ENCODE measurements at regions not wholly inside any gene's neighbourhood (a gene's known extent, or its start where the extent isn't known, plus 50 kb on each side); places are given as distances from the start of the nearest gene placed in this dataset.

GRCh38 chr18:34626404-34627136 lies 83.5 kb upstream of the DTNA start:
- peak; percentile 45 for DNase-seq (ENCODE audit: low read depth)
- H3K36me3 ChIP-seq (ENCODE audit: control insufficient read depth, insufficient read depth, low read length) = no peaks in the 10 kb centered on the region
- H3K4me3 ChIP-seq (ENCODE audit: low read depth, low read length) = no peak overlapping the region
- TF ChIP-seq CTCF (IDR thresholded peaks at IDR 0.05; ENCODE audit: insufficient read depth, low read length, poor library complexity, severe bottlenecking) = no peak
- no peaks in the 10 kb centered on the region for H3K27me3 ChIP-seq (ENCODE audit: control insufficient read depth, insufficient read depth, low read length)

- Histone ChIP-seq H3K27me3 (ENCODE audit: control insufficient read depth, insufficient read depth, low read length) (no peaks in the 10 kb centered on the region), H3K4me3 (ENCODE audit: low read depth, low read length) (no peak overlapping the region), H3K36me3 (ENCODE audit: control insufficient read depth, insufficient read depth, low read length) (no peaks in the 10 kb centered on the region)
- DNase-seq (ENCODE audit: low read depth) = no peak
- TF ChIP-seq CTCF (IDR thresholded peaks at IDR 0.05; ENCODE audit: insufficient read depth, low read length, poor library complexity, severe bottlenecking) = no peak
Measured at GRCh38 chr18:34627137-34627920, 82.8 kb upstream of the DTNA start.

GRCh38 chr18:34631093-34631966 lies 78.8 kb upstream of the DTNA start:
- Histone ChIP-seq H3K27me3 (ENCODE audit: control insufficient read depth, insufficient read depth, low read length) (no peaks in the 10 kb centered on the region), H3K36me3 (ENCODE audit: control insufficient read depth, insufficient read depth, low read length) (no peaks in the 10 kb centered on the region), H3K4me3 (ENCODE audit: low read depth, low read length) (no peak overlapping the region)
- DNase-seq (ENCODE audit: low read depth) = no peak
- TF ChIP-seq CTCF (IDR thresholded peaks at IDR 0.05; ENCODE audit: insufficient read depth, low read length, poor library complexity, severe bottlenecking) = no peak

GRCh38 chr18:34632321-34632720 lies 77.8 kb upstream of the DTNA start:
- no peak for TF ChIP-seq CTCF (IDR thresholded peaks at IDR 0.05; ENCODE audit: insufficient read depth, low read length, poor library complexity, severe bottlenecking)
- DNase-seq (ENCODE audit: low read depth) = no peak
- no peak overlapping the region for H3K4me3 ChIP-seq (ENCODE audit: low read depth, low read length)
- H3K36me3 ChIP-seq (ENCODE audit: control insufficient read depth, insufficient read depth, low read length) = no peaks in the 10 kb centered on the region
- no peaks in the 10 kb centered on the region for H3K27me3 ChIP-seq (ENCODE audit: control insufficient read depth, insufficient read depth, low read length)

- DNase-seq (ENCODE audit: low read depth) = no peak
- no peaks in the 10 kb centered on the region for H3K36me3 ChIP-seq (ENCODE audit: control insufficient read depth, insufficient read depth, low read length)
- no peak for TF ChIP-seq CTCF (IDR thresholded peaks at IDR 0.05; ENCODE audit: insufficient read depth, low read length, poor library complexity, severe bottlenecking)
- no peaks in the 10 kb centered on the region for H3K27me3 ChIP-seq (ENCODE audit: control insufficient read depth, insufficient read depth, low read length)
- no peak overlapping the region for H3K4me3 ChIP-seq (ENCODE audit: low read depth, low read length)
Measured at GRCh38 chr18:34633368-34633767, 76.7 kb upstream of the DTNA start.

Measured in kidney epithelial cell (primary cell).